Pancreas (tissue), 10 donors: ENCODE measurements at regions not wholly inside any gene's neighbourhood (a gene's known extent, or its start where the extent isn't known, plus 50 kb on each side); places are given as distances from the start of the nearest gene placed in this dataset.
A peak's percentile ranks its signal among the peaks of the same experiment; 100 is the strongest.
"Not testable (repeated sequence)": the region's sequence is repeated elsewhere in the genome, so short reads cannot be mapped to it uniquely, and the experiment has no call there.

Source experiments
- ATAC-seq, 4 donors: fragments of 200-7000 bp; cut with Tn5 transposase; one replicate each; pipeline versions ENCODE4 v1.8.0 to v1.9.1; 2020; ENCODE audit warnings: mild to moderate bottlenecking in 4 of 4, moderate library complexity in 4 of 4
- DNase-seq, 6 donors: peaks; one replicate each; pipeline ENCODE4 v3.0.0-alpha.2; 2020
- FAIRE-seq: peaks from 2 replicates; lab custom pipeline; 2012; peaks lifted over from hg19 to GRCh38; lab: Jason Lieb, UNC
- H3K27ac ChIP-seq, 4 donors: fragments of 200-600 bp; sonication (generic); 1 replicate in 3 of 4; 2 replicates in 1 of 4; pipeline versions ENCODE4 v1.5.0 to v1.8.0; 2020
- H3K27me3 ChIP-seq, 4 donors: fragments of 200-600 bp; one replicate each; pipeline ENCODE4 v1.8.0; 2021
- H3K36me3 ChIP-seq, 3 donors: fragments of 200-600 bp; sonication (generic) in 1 of 3; one replicate each; pipeline versions ENCODE4 v1.5.0 to v1.8.0; 2020 to 2021
- H3K4me1 ChIP-seq, 3 donors: fragments of 200-600 bp; one replicate each; pipeline ENCODE4 v1.8.0; 2021
- H3K4me3 ChIP-seq, 4 donors: fragments of 200-600 bp; sonication (generic) in 2 of 4; one replicate each; pipeline versions ENCODE4 v1.5.0 to v1.8.0; 2020 to 2021
- H3K9me3 ChIP-seq, 4 donors: fragments of 200-600 bp; one replicate each; pipeline ENCODE4 v1.8.0; 2021
- CTCF ChIP-seq, 4 donors: fragments of 200-600 bp; sonication (generic) in 3 of 4; IDR thresholded peaks; one replicate each; pipeline versions ENCODE4 v1.5.0 to v1.8.0; 2021; ENCODE audit warnings: antibody characterized with exemption in 4 of 4
- WGBS, 2 donors: extraction: QIAGEN DNeasy Blood & Tissue Kit; methylation state at CpG; one replicate each; pipeline ENCODE4 v1.1.7; 2013; 5-methylcytosine and 5-hydroxymethylcytosine counted together
- intact Hi-C, 3 donors: fragments of 100-400 bp; cut with DNase I; formaldehyde crosslinking; loops; one replicate each; pipeline versions ENCODE4 v1.11.1 to v1.14.2; 2022
- donor health status: healthy with polysubstance abuse.
- donor health status: DM: no; HTN: no; CAD: no; lungs with moderate emphysema.
- donor health status: DM: no; HTN: no; CAD: no.
- donor health status: control.
- donor health status: control.
- donor health status: Bipolar disorder and iron deficiency.
- donor health status: DM: yes; HTN: yes; CAD: no.
- donor health status: DM: no; HTN: no; CAD: no.
- donor health status: DM: no; HTN: no; CAD: no.
- donor health status: DM: yes; HTN: yes; CAD: no.

GRCh38 chr18:8912348-8913326 is 189.9 kb upstream of the NDUFV2 start:
- Histone ChIP-seq H3K27me3 (no peaks in the 10 kb centered on the region), H3K4me1 (no peaks in the 10 kb centered on the region), H3K9me3 (no peaks in the 10 kb centered on the region), H3K36me3 (no peaks in the 10 kb centered on the region), H3K4me3 (no peak overlapping the region), H3K27ac (no peak overlapping the region)
- DNase-seq (peak in 2 of 6 donors; percentile 10 to 55), FAIRE-seq (no peak), ATAC-seq (peak in 3 of 4 donors; percentile 53 to 68 (median 62))
- WGBS, 2 donors, result 74 to 77% methylated on average over 17 of the region's 17 CpGs
- intact Hi-C loops, result no loop called here
- no peak for TF ChIP-seq CTCF (IDR thresholded peaks at IDR 0.05)

GRCh38 chr18:8913606-8914403 is 188.7 kb upstream of the NDUFV2 start:
- FAIRE-seq, H3K27ac ChIP-seq, H3K4me1 ChIP-seq, H3K9me3 ChIP-seq, ATAC-seq, DNase-seq, H3K4me3 ChIP-seq, H3K36me3 ChIP-seq, H3K27me3 ChIP-seq, intact Hi-C loops: not testable (repeated sequence)
- 87 to 88% methylated on average over 14 of the region's 14 CpGs for WGBS, 2 donors

- intact Hi-C loops, DNase-seq, H3K36me3 ChIP-seq, FAIRE-seq, H3K4me1 ChIP-seq, H3K4me3 ChIP-seq, H3K27me3 ChIP-seq, ATAC-seq, H3K27ac ChIP-seq, H3K9me3 ChIP-seq: not testable (repeated sequence)
- 87 to 93% methylated on average over 4 of the region's 4 CpGs for WGBS, 2 donors
These were observed 187.9 kb upstream of the NDUFV2 start for GRCh38 chr18:8914404-8915264.

GRCh38 chr18:8920856-8921787 is 181.4 kb upstream of the NDUFV2 start:
- WGBS, 2 donors, result 89% methylated on average over 7 of the region's 7 CpGs
- H3K4me1 ChIP-seq, FAIRE-seq, H3K27ac ChIP-seq, H3K4me3 ChIP-seq, H3K9me3 ChIP-seq, DNase-seq, intact Hi-C loops, ATAC-seq, H3K36me3 ChIP-seq, H3K27me3 ChIP-seq: not testable (repeated sequence)

- Histone ChIP-seq H3K27me3 (no peaks in the 10 kb centered on the region), H3K27ac (no peak overlapping the region), H3K4me3 (no peak overlapping the region), H3K36me3 (no peaks in the 10 kb centered on the region), H3K4me1 (no peaks in the 10 kb centered on the region), H3K9me3 (no peaks in the 10 kb centered on the region)
- no peak for DNase-seq
- ATAC-seq, result no peak
- FAIRE-seq, result no peak
- 57 to 74% methylated on average over 2 of the region's 2 CpGs for WGBS, 2 donors
- intact Hi-C loops, result no loop called here
- no peak for TF ChIP-seq CTCF (IDR thresholded peaks at IDR 0.05)
These were observed 176.0 kb upstream of the NDUFV2 start for GRCh38 chr18:8926464-8926863.
